HCT116 (cell line): ENCODE measurements at regions not wholly inside any gene's neighbourhood (a gene's known extent, or its start where the extent isn't known, plus 50 kb on each side); places are given as distances from the start of the nearest gene placed in this dataset.

ENCODE experiments used
- ATAC-seq: fragments of 200-7000 bp; cut with Tn5 transposase; 2 replicates; pipeline ENCODE4 v1.9.1; 2020; ENCODE audit warnings: mild to moderate bottlenecking, moderate library complexity
- BruUV-seq: library from RNA; stranded (reverse); fragments of 400-500 nt; replicated peaks from 2 replicates; lab custom pipeline; 2021; lab: Mats Ljungman, UMichigan
- CTCF ChIA-PET: fragments of 300-600 bp; sonication (Branson Sonifier 250); formaldehyde crosslinking; loops from one replicate; lab custom pipeline; 2021; ENCODE audit warnings: antibody characterized with exemption; lab: Charles Lee
- POLR2A ChIA-PET: fragments of 300-600, 350-600 bp; sonication (Branson Sonifier 250); formaldehyde crosslinking; loops from one replicate; lab custom pipeline; 2021; ENCODE audit warnings: antibody characterized with exemption; lab: Charles Lee
- RAD21 ChIA-PET, 2 experiments: fragments of 300-600 bp; sonication (Branson Sonifier 250); formaldehyde crosslinking; loops; one replicate each; lab custom pipeline; 2023; ENCODE audit warnings: low total read pairs in 2 of 2; ENCODE audit not compliant: uncharacterized antibody in 2 of 2, unreplicated experiment in 2 of 2, low non-redundant PET in 1 of 2; lab: Charles Lee
- DNase-seq: peaks from one replicate; pipeline ENCODE4 v3.0.0-alpha.2; 2010; ENCODE audit warnings: low read depth, low spot score
- H2AFZ ChIP-seq: fragments of 200-600 bp; shearing (Covaris generic), sonication (generic); 2 replicates; pipeline ENCODE4 v1.6.1; 2017; ENCODE audit warnings: low read depth, mixed run types, mixed read lengths, antibody characterized with exemption, low read length; ENCODE audit not compliant: poor library complexity, severe bottlenecking
- H3K27ac ChIP-seq: 2 replicates; pipeline ENCODE4 v1.5.1; 2012; ENCODE audit warnings: low read depth, low read length
- H3K27me3 ChIP-seq: fragments of 200-600 bp; sonication (generic); 2 replicates; pipeline ENCODE4 v1.6.1; 2016; ENCODE audit warnings: mixed run types, low read length, mixed read lengths; ENCODE audit not compliant: insufficient read depth
- H3K36me3 ChIP-seq, 2 experiments: fragments of 200-500 bp in 1 of 2; fragments of 200-600 bp in 1 of 2; sonication (Bioruptor generic) in 1 of 2; sonication (generic) in 1 of 2; 2 replicates each; pipeline versions ENCODE4 v1.5.1 to v1.6.1; 2014 to 2016; ENCODE audit warnings: low read length in 2 of 2, inconsistent platforms in 1 of 2, mixed read lengths in 1 of 2, mixed run types in 1 of 2; ENCODE audit not compliant: insufficient read depth in 2 of 2, control insufficient read depth in 1 of 2
- H3K4me1 ChIP-seq, 2 experiments: fragments of 200-600 bp in 1 of 2; sonication (generic) in 1 of 2; 2 replicates each; pipeline versions ENCODE4 v1.5.1 to v1.6.1; 2012 to 2017; ENCODE audit warnings: low read length in 2 of 2, inconsistent platforms in 1 of 2, mild to moderate bottlenecking in 1 of 2, mixed read lengths in 1 of 2, mixed run types in 1 of 2, moderate library complexity in 1 of 2; ENCODE audit not compliant: insufficient read depth in 2 of 2, control insufficient read depth in 1 of 2
- H3K4me2 ChIP-seq: fragments of 200-600 bp; sonication (generic); 2 replicates; pipeline ENCODE4 v1.6.1; 2017; ENCODE audit warnings: mixed run types, low read length, mixed read lengths
- H3K4me3 ChIP-seq, 2 experiments: fragments of 200-600 bp in 1 of 2; sonication (generic) in 1 of 2; replicated peaks in 1 of 2; 2 replicates each; pipeline ENCODE4 v1.5.1; 2011 to 2016; ENCODE audit warnings: low read length in 2 of 2, control low read depth in 1 of 2, low read depth in 1 of 2, mild to moderate bottlenecking in 1 of 2, mixed read lengths in 1 of 2, mixed run types in 1 of 2
- H3K79me2 ChIP-seq: fragments of 200-600 bp; sonication (generic); 2 replicates; pipeline ENCODE4 v1.6.1; 2017; ENCODE audit warnings: mild to moderate bottlenecking, mixed run types, low read length, moderate library complexity, mixed read lengths; ENCODE audit not compliant: insufficient read depth
- H3K9ac ChIP-seq: fragments of 200-600 bp; sonication (generic); 2 replicates; pipeline ENCODE4 v1.6.1; 2016; ENCODE audit warnings: low read length, mixed read lengths
- H3K9me2 ChIP-seq: fragments of 200-600 bp; sonication (generic), shearing (Covaris generic); 2 replicates; pipeline ENCODE4 v1.6.1; 2017; ENCODE audit warnings: mixed run types, mild to moderate bottlenecking, moderate library complexity; ENCODE audit not compliant: insufficient read depth
- H3K9me3 ChIP-seq, 2 experiments: fragments of 200-500 bp in 1 of 2; fragments of 200-600 bp in 1 of 2; sonication (Bioruptor generic) in 1 of 2; sonication (generic) in 1 of 2; 2 replicates each; pipeline ENCODE4 v1.6.1; 2014 to 2017; ENCODE audit warnings: low read length in 2 of 2, mixed read lengths in 2 of 2, inconsistent platforms in 1 of 2, low read depth in 1 of 2, mild to moderate bottlenecking in 1 of 2, mixed run types in 1 of 2, moderate library complexity in 1 of 2; ENCODE audit not compliant: control insufficient read depth in 1 of 2, insufficient read depth in 1 of 2
- H4K20me1 ChIP-seq: fragments of 200-600 bp; sonication (generic), shearing (Covaris generic); 2 replicates; pipeline ENCODE4 v1.6.1; 2017; ENCODE audit warnings: mixed run types, mild to moderate bottlenecking, moderate library complexity; ENCODE audit not compliant: insufficient read depth
- CBX3 ChIP-seq: IDR thresholded peaks from 2 replicates; pipeline ENCODE4 v1.6.1; 2012; ENCODE audit warnings: low read depth
- CEBPB ChIP-seq: IDR thresholded peaks from 2 replicates; pipeline ENCODE4 v1.6.1; 2012; ENCODE audit warnings: low read depth
- EGR1 ChIP-seq: IDR thresholded peaks from 2 replicates; pipeline ENCODE4 v1.6.1; 2012; ENCODE audit warnings: low read depth
- ELF1 ChIP-seq: IDR thresholded peaks from 2 replicates; pipeline ENCODE4 v1.6.1; 2012; ENCODE audit warnings: low read depth, borderline replicate concordance
- EZH2 ChIP-seq: fragments of 200-600 bp; sonication (generic); IDR thresholded peaks from 2 replicates; pipeline ENCODE4 v1.6.1; 2017; ENCODE audit warnings: antibody characterized with exemption, mixed run types
- EZH2phosphoT487 ChIP-seq: fragments of 200-600 bp; IDR thresholded peaks from 2 replicates; pipeline ENCODE4 v1.6.1; 2018; ENCODE audit warnings: antibody characterized with exemption, borderline replicate concordance
- FOSL1 ChIP-seq: IDR thresholded peaks from 2 replicates; pipeline ENCODE4 v1.6.1; 2012; ENCODE audit warnings: low read depth
- POLR2A ChIP-seq: IDR thresholded peaks from 2 replicates; pipeline ENCODE4 v1.7.0; 2011; ENCODE audit warnings: borderline replicate concordance; ENCODE audit not compliant: insufficient read depth, insufficient read length; ENCODE audit errors: extremely low read depth
- POLR2AphosphoS5 ChIP-seq: IDR thresholded peaks from 2 replicates; pipeline ENCODE4 v1.6.1; 2011; ENCODE audit warnings: mild to moderate bottlenecking, low read depth, low read length, moderate library complexity
- RAD21 ChIP-seq: IDR thresholded peaks from 2 replicates; pipeline ENCODE4 v1.6.1; 2012; ENCODE audit warnings: low read depth, mild to moderate bottlenecking
- SIN3A ChIP-seq: IDR thresholded peaks from 2 replicates; pipeline ENCODE4 v1.6.1; 2012; ENCODE audit warnings: low read depth
- SP1 ChIP-seq: IDR thresholded peaks from 2 replicates; pipeline ENCODE4 v1.6.1; 2012; ENCODE audit warnings: low read depth
- SRF ChIP-seq: IDR thresholded peaks from 2 replicates; pipeline ENCODE4 v1.6.1; 2012; ENCODE audit warnings: low read depth
- TCF7L2 ChIP-seq: IDR thresholded peaks from 2 replicates; pipeline ENCODE4 v1.7.0; 2011; ENCODE audit warnings: borderline replicate concordance, inconsistent platforms; ENCODE audit not compliant: insufficient read depth, insufficient read length; ENCODE audit errors: extremely low read depth
- YY1 ChIP-seq: IDR thresholded peaks from 2 replicates; pipeline ENCODE4 v1.6.1; 2011; ENCODE audit warnings: low read length, low read depth, moderate library complexity, mild to moderate bottlenecking; ENCODE audit not compliant: insufficient replicate concordance; ENCODE audit errors: extremely low read depth
- ZBTB33 ChIP-seq: IDR thresholded peaks from 2 replicates; pipeline ENCODE4 v1.6.1; 2011; ENCODE audit warnings: mild to moderate bottlenecking, low read length, moderate library complexity; ENCODE audit not compliant: insufficient replicate concordance; ENCODE audit errors: extremely low read depth
- ZFX ChIP-seq: fragments of 450-650 bp; IDR thresholded peaks from 2 replicates; pipeline ENCODE4 v1.6.1; 2017
- ZNF274 ChIP-seq: fragments of 200-500 bp; sonication (Bioruptor generic); IDR thresholded peaks from 2 replicates; pipeline ENCODE4 v1.6.1; 2014; ENCODE audit warnings: mild to moderate bottlenecking, low read depth, low read length, inconsistent platforms
- intact Hi-C: fragments of 100-400 bp; cut with micrococcal nuclease; formaldehyde crosslinking; loops from 2 replicates; pipeline ENCODE4 v1.10.0; 2022
- TF ChIP-seq, protein P1 (sequence below): IDR thresholded peaks from 2 replicates; pipeline ENCODE4 v1.6.1; 2012
- TF ChIP-seq, protein P2 (sequence below), 3 experiments: fragments of 200-600 bp in 1 of 3; sonication (generic) in 1 of 3; IDR thresholded peaks in 2 of 3; conservative IDR thresholded peaks in 1 of 3; 2 replicates each; pipeline ENCODE4 v1.5.1; 2012 to 2017; ENCODE audit warnings: low read depth in 2 of 3, low read length in 2 of 3, antibody characterized with exemption in 1 of 3, borderline replicate concordance in 1 of 3, control low read depth in 1 of 3, mild to moderate bottlenecking in 1 of 3, mixed read lengths in 1 of 3, mixed run types in 1 of 3, moderate library complexity in 1 of 3; ENCODE audit not compliant: insufficient read depth in 1 of 3

DNA sequence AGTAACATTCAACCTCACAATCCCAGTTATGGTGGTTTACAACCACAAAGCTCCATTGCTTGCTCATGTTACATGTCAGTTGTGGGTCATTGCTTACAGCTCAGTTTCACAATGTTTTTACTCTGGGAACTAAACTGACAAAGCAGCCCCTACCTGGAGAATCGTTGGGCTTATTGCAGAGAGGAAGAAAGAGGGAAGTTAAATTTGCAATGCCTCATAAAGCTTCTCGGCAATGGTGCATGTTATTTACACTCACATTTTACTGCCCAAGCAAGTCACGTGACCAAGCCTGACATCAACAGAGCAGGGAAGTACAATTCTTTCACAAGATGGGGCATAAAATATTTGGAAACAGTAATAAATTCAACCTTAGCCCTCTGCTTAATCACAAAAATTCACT lies 441.6 kb downstream of the TDRD3 start:
- Histone ChIP-seq H3K79me2 (no peaks in the 10 kb centered on the region), H3K27ac (no peak overlapping the region), H2AFZ (no peak overlapping the region), H3K4me2 (no peak overlapping the region), H3K4me1 (no peaks in the 10 kb centered on the region), H3K4me3 (no peak overlapping the region), H3K9me3 (no peaks in the 10 kb centered on the region; a peak in 1 of 4 replicates), H3K27me3 (no peaks in the 10 kb centered on the region), H3K9ac (no peak overlapping the region), H3K9me2 (no peaks in the 10 kb centered on the region), H4K20me1 (no peaks in the 10 kb centered on the region), H3K36me3 (no peaks in the 10 kb centered on the region)
- ATAC-seq = no peak
- POLR2A ChIA-PET = no interaction called here
- intact Hi-C loops = no loop called here
- TF ChIP-seq CEBPB = no peak
- TF ChIP-seq EZH2 = no peak
- TF ChIP-seq FOSL1 = no peak
- TF ChIP-seq SRF = no peak
- no peak for TF ChIP-seq ZBTB33
- no peak for TF ChIP-seq ELF1
- TF ChIP-seq CBX3 = no peak
- no peak for TF ChIP-seq ZNF274
- TF ChIP-seq RAD21 = no peak
- TF ChIP-seq, protein P1, sequence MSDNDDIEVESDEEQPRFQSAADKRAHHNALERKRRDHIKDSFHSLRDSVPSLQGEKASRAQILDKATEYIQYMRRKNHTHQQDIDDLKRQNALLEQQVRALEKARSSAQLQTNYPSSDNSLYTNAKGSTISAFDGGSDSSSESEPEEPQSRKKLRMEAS = no peak
- TF ChIP-seq YY1 = no peak
- TF ChIP-seq EGR1 = no peak
- no peak for TF ChIP-seq EZH2phosphoT487
- TF ChIP-seq, protein P2, sequence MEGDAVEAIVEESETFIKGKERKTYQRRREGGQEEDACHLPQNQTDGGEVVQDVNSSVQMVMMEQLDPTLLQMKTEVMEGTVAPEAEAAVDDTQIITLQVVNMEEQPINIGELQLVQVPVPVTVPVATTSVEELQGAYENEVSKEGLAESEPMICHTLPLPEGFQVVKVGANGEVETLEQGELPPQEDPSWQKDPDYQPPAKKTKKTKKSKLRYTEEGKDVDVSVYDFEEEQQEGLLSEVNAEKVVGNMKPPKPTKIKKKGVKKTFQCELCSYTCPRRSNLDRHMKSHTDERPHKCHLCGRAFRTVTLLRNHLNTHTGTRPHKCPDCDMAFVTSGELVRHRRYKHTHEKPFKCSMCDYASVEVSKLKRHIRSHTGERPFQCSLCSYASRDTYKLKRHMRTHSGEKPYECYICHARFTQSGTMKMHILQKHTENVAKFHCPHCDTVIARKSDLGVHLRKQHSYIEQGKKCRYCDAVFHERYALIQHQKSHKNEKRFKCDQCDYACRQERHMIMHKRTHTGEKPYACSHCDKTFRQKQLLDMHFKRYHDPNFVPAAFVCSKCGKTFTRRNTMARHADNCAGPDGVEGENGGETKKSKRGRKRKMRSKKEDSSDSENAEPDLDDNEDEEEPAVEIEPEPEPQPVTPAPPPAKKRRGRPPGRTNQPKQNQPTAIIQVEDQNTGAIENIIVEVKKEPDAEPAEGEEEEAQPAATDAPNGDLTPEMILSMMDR (IDR thresholded peaks at IDR 0.05 in 2 of 3, conservative IDR thresholded peaks at IDR 0.05 in 1 of 3; ENCODE audit: borderline replicate concordance in 1 of 3, insufficient read depth in 1 of 3, low read depth in 2 of 3, low read length in 2 of 3) = no peak
- TF ChIP-seq POLR2AphosphoS5 = no peak
- no peak for TF ChIP-seq POLR2A
- TF ChIP-seq SIN3A = no peak
- TF ChIP-seq TCF7L2 = no peak
- TF ChIP-seq ZFX = no peak
- no peak for TF ChIP-seq SP1
- RAD21 ChIA-PET = no interaction called here
- BruUV-seq = no TSS peak
- CTCF ChIA-PET = no interaction called here
- no peak for DNase-seq
